Right lobe of liver (tissue), 4 donors: ENCODE measurements at regions not wholly inside any gene's neighbourhood (a gene's known extent, or its start where the extent isn't known, plus 50 kb on each side); places are given as distances from the start of the nearest gene placed in this dataset.

Experiments
- POLR2A ChIP-seq: fragments of 450-650 bp; IDR thresholded peaks from one replicate; pipeline ENCODE4 v1.6.1; 2017; ENCODE audit warnings: antibody characterized with exemption, mild to moderate bottlenecking
- TF ChIP-seq, protein P1 (sequence below), 4 donors: fragments of 200-600 bp in 3 of 4; fragments of 450-650 bp in 1 of 4; IDR thresholded peaks; one replicate each; pipeline versions ENCODE4 v1.5.1 to v1.8.0; 2016 to 2022; ENCODE audit warnings: antibody characterized with exemption in 4 of 4, mild to moderate bottlenecking in 2 of 4
- donor health status: DM: no; HTN: no; CAD: no.
- donor health status: DM: no; HTN: no; CAD: no.
- donor health status: DM: no; HTN: yes; CAD: no.

DNA sequence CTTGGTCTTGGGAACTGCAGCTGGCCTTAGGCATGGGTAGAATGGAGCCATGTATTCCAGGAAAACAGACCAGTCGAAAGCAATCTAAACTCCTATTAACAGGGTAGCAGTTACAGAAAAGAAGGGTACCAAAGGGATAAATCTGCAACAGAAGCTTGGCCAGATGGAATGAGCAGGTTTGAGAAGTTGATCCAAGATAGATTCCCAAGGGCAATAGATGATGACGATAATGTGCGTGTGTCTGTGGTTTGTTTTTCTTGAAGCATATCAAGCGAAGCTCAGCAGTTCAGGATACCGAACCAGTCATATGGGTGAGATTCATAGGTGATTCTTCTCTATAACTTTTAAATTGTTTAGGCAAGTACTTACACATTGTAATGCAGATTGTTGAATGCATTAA, 203.8 kb upstream of the SEMA6D start:
- TF ChIP-seq, protein P1, sequence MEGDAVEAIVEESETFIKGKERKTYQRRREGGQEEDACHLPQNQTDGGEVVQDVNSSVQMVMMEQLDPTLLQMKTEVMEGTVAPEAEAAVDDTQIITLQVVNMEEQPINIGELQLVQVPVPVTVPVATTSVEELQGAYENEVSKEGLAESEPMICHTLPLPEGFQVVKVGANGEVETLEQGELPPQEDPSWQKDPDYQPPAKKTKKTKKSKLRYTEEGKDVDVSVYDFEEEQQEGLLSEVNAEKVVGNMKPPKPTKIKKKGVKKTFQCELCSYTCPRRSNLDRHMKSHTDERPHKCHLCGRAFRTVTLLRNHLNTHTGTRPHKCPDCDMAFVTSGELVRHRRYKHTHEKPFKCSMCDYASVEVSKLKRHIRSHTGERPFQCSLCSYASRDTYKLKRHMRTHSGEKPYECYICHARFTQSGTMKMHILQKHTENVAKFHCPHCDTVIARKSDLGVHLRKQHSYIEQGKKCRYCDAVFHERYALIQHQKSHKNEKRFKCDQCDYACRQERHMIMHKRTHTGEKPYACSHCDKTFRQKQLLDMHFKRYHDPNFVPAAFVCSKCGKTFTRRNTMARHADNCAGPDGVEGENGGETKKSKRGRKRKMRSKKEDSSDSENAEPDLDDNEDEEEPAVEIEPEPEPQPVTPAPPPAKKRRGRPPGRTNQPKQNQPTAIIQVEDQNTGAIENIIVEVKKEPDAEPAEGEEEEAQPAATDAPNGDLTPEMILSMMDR (IDR thresholded peaks at IDR 0.05), result no peak
- TF ChIP-seq POLR2A, result no peak
